GM23338 (cell line): ENCODE measurements at regions not wholly inside any gene's neighbourhood (a gene's known extent, or its start where the extent isn't known, plus 50 kb on each side); places are given as distances from the start of the nearest gene placed in this dataset.

ENCODE experiments used
- CREB1 ChIP-seq: fragments of 250-450 bp; sonication (Bioruptor Pico); IDR thresholded peaks from 2 replicates; pipeline ENCODE4 v1.5.0; 2020; ENCODE audit warnings: low read depth, mild to moderate bottlenecking, moderate library complexity
- CTCF ChIP-seq, 2 experiments: fragments of 200-600 bp in 1 of 2; sonication (generic) in 1 of 2; conservative IDR thresholded peaks; 2 replicates each; pipeline versions ENCODE4 v1.5.1 to v1.6.1; 2016 to 2017; ENCODE audit warnings: antibody characterized with exemption in 2 of 2, low read depth in 2 of 2, mild to moderate bottlenecking in 2 of 2, moderate library complexity in 1 of 2
- ETS1 ChIP-seq: IDR thresholded peaks from 2 replicates; pipeline ENCODE4 v1.6.1; 2016; ENCODE audit warnings: antibody characterized with exemption
- EZH2 ChIP-seq: fragments of 200-600 bp; sonication (generic); IDR thresholded peaks from one replicate; pipeline ENCODE4 v1.8.0; 2017; ENCODE audit warnings: antibody characterized with exemption, mild to moderate bottlenecking, low read depth; ENCODE audit not compliant: unreplicated experiment
- EZH2phosphoT487 ChIP-seq: fragments of 200-600 bp; sonication (generic); IDR thresholded peaks from one replicate; pipeline ENCODE4 v1.8.1; 2018; ENCODE audit warnings: antibody characterized with exemption; ENCODE audit not compliant: unreplicated experiment
- JUNB ChIP-seq: IDR thresholded peaks from one replicate; pipeline ENCODE4 v1.6.1; 2016; ENCODE audit warnings: antibody characterized with exemption; ENCODE audit not compliant: unreplicated experiment
- POLR2AphosphoS5 ChIP-seq: IDR thresholded peaks from 2 replicates; pipeline ENCODE4 v1.6.1; 2016; ENCODE audit warnings: antibody characterized with exemption, low read depth
- REST ChIP-seq: IDR thresholded peaks from one replicate; pipeline ENCODE4 v1.6.1; 2018; ENCODE audit warnings: antibody characterized with exemption; ENCODE audit not compliant: unreplicated experiment
- ZNF114 ChIP-seq: fragments of 250-450 bp; sonication (Bioruptor Pico); IDR thresholded peaks from 2 replicates; pipeline ENCODE4 v1.5.0; 2020; ENCODE audit warnings: mild to moderate bottlenecking, moderate library complexity

GRCh38 chr7:149615690-149616270 is 118.2 kb upstream of the ZNF746 start:
- TF ChIP-seq REST = no peak
- peak; percentile 30 to 60 for TF ChIP-seq CTCF (conservative IDR thresholded peaks at IDR 0.05; ENCODE audit: low read depth in 2 of 2)
- no peak for TF ChIP-seq EZH2phosphoT487
- TF ChIP-seq POLR2AphosphoS5 = no peak
- no peak for TF ChIP-seq EZH2
- no peak for TF ChIP-seq CREB1
- TF ChIP-seq ETS1 = no peak
- no peak for TF ChIP-seq JUNB
- no peak for TF ChIP-seq ZNF114 (CRISPR knock-in tag)
